IMR-90 (cell line): ENCODE measurements at regions not wholly inside any gene's neighbourhood (a gene's known extent, or its start where the extent isn't known, plus 50 kb on each side); places are given as distances from the start of the nearest gene placed in this dataset.

ENCODE experiments used
- CEBPB ChIP-seq: IDR thresholded peaks from 2 replicates; pipeline ENCODE4 v1.6.1; 2012; ENCODE audit warnings: low read depth, low read length, improper control_type of control experiment
- FOS ChIP-seq: fragments of 150-350 bp; IDR thresholded peaks from 2 replicates; pipeline ENCODE4 v1.6.1; 2016; ENCODE audit warnings: low read depth, low read length
- MAFK ChIP-seq: IDR thresholded peaks from 2 replicates; pipeline ENCODE4 v1.6.1; 2012; ENCODE audit warnings: low read depth, low read length, improper control_type of control experiment
- MXI1 ChIP-seq: IDR thresholded peaks from 2 replicates; pipeline ENCODE4 v1.6.1; 2012; ENCODE audit warnings: low read depth, mild to moderate bottlenecking, low read length, moderate library complexity, borderline replicate concordance
- RAD21 ChIP-seq: IDR thresholded peaks from 2 replicates; pipeline ENCODE4 v1.6.1; 2012; ENCODE audit warnings: low read length, improper control_type of control experiment
- RFX5 ChIP-seq: IDR thresholded peaks from 2 replicates; pipeline ENCODE4 v1.8.0; 2012; ENCODE audit warnings: low read depth, mild to moderate bottlenecking, low read length, moderate library complexity
- TF ChIP-seq, protein P1 (sequence below): conservative IDR thresholded peaks from 2 replicates; pipeline ENCODE4 v1.5.1; 2012; ENCODE audit warnings: mild to moderate bottlenecking, low read depth, low read length, improper control_type of control experiment

- TF ChIP-seq, protein P1, sequence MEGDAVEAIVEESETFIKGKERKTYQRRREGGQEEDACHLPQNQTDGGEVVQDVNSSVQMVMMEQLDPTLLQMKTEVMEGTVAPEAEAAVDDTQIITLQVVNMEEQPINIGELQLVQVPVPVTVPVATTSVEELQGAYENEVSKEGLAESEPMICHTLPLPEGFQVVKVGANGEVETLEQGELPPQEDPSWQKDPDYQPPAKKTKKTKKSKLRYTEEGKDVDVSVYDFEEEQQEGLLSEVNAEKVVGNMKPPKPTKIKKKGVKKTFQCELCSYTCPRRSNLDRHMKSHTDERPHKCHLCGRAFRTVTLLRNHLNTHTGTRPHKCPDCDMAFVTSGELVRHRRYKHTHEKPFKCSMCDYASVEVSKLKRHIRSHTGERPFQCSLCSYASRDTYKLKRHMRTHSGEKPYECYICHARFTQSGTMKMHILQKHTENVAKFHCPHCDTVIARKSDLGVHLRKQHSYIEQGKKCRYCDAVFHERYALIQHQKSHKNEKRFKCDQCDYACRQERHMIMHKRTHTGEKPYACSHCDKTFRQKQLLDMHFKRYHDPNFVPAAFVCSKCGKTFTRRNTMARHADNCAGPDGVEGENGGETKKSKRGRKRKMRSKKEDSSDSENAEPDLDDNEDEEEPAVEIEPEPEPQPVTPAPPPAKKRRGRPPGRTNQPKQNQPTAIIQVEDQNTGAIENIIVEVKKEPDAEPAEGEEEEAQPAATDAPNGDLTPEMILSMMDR, result no peak
- TF ChIP-seq FOS (peak; percentile 52; the same call in 1 of the 2 replicates), CEBPB (no peak), RAD21 (no peak), RFX5 (no peak), MAFK (no peak), MXI1 (no peak)
These were observed 379.0 kb upstream of the RND3 start for GRCh38 chr2:150866431-150866830.
